HCEC 1CT (cell line): ENCODE measurements at regions not wholly inside any gene's neighbourhood (a gene's known extent, or its start where the extent isn't known, plus 50 kb on each side); places are given as distances from the start of the nearest gene placed in this dataset.
A peak's percentile ranks its signal among the peaks of the same experiment; 100 is the strongest.

Source experiments
- DNase-seq: peaks from one replicate; pipeline ENCODE4 v3.0.0-alpha.2; 2017

GRCh38 chr4:135744928-135745327, 1543.3 kb upstream of the PABPC4L start:
- DNase-seq: no peak

- DNase-seq: no peak
Measured at GRCh38 chr4:135741583-135741982, 1540.0 kb upstream of the PABPC4L start.

DNA sequence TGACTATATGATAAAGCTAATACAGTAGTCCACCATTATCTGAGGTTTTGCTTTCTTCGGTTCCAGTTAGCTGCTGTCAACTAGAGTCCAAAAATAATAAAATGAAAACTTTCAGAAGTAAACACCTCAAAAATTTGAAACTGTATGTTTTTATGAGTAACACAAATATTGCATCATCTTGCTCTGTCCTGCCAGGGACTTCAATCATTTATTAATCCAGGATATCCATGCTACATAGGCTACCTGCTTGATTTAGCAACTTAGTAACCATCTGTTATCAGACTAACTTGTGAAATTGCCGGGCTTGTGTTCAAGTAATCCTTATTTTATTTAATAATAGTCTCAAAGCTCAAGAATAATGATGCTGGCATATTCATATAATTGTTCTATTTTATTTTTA, 1537.8 kb upstream of the PABPC4L start:
- DNase-seq: no peak

- DNase-seq: no peak
Measured at GRCh38 chr4:135735512-135735911, 1533.9 kb upstream of the PABPC4L start.

- no peak for DNase-seq
Measured at GRCh38 chr4:135732448-135732847, 1530.9 kb upstream of the PABPC4L start.

DNA sequence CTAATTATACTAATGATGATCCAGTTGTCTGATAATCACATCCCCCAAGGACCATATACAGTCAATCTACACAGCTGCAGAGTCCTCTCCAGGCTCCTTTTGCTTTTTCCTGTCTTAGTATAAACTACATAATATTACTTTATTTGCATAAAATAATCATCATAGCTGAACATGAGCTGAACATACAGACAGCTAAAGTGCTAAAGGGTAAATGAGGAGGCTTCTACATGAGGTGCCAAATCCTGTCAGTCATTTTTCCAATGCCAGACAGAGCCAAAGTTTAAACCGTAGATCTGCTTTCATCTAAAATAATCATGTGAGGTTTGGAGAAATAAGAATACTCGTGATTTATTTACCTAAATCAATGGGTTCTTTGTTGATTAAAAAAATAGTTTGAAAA, 1530.1 kb upstream of the PABPC4L start:
- no peak for DNase-seq

DNA sequence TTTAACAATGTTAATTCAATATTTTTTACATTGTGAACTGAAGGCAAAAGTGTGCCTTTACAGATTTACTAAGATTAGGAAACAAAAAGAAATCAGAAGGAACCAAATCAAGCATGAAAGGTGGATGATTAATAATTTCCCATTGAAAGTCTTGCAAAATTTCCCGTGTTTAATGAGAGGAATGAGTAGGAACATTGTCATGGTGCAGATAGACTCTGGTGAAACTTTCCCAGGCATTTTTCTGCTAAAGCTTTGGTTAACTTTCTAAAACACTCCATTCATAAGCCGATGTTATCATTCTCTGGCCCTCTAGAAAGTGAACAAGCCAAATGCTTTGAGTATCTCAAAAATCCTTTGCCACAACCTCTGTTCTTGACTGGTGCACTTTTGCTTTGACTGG, 1522.8 kb upstream of the PABPC4L start:
- DNase-seq: no peak

DNA sequence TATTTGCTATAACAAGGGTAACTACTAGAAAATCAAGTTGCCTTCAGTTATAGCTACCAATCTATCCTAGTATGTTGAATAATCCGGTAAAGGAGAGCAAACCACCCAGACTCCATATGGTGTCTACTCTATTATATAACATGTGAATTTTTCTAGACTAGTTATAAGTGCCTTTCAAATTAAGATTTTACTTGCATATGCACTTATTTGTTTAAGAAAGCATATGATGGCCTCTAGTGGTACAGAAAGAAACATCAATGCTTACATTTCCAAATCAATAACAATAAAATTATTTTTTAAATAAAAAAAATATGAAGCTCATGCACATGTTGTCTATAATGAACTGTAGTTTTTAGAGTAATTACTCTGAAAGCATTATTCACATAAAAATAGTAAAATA, 1516.4 kb upstream of the PABPC4L start:
- peak; percentile 3 for DNase-seq

DNA sequence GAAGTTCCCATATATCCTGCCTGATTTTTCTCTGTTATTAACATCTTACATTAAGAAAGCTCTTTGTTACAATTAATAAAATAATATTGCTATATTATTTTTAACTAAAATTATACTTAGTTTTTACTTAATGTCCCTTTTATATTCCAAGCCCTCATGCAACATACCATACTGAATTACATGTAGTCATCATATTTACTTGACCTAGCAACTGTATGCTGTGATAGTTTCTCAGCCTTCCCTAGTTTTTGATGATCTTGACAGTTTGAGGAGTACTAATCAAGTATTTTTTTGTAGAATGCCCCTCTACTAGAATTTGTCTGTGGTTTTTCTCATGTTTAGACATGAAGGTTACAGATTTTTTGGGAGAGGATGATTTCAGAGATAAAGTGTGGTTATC, 1503.8 kb upstream of the PABPC4L start:
- no peak for DNase-seq

GRCh38 chr4:135694066-135694465, 1492.5 kb upstream of the PABPC4L start:
- no peak for DNase-seq

DNA sequence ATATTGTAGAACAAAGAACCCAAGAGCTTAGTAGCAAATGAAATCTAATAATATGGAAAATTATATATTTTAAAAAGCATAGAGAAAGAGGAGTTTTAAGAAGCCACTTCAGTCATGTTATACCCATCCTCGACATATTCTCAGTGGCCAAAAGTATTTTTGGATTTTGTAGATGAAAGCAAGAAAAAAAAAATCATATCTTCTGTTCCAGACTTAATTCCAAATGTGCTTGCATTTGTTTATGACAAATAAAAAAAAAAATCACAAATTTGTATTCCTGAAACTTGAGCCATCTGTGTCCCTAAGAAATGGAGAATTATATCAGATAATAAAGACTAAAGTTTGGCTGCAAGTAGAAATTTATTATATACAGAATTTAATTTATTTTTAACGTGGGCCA, 1482.4 kb upstream of the PABPC4L start:
- no peak for DNase-seq

- no peak for DNase-seq
Measured at GRCh38 chr4:135672202-135672601, 1470.6 kb upstream of the PABPC4L start.

- no peak for DNase-seq
Measured at GRCh38 chr4:135670548-135670947, 1469.0 kb upstream of the PABPC4L start.
